NK-92 treated with Interleukin-12 subunit alpha and Interleukin-12 subunit beta, amount 100 ng/mL, for 24 hours (cell line): ENCODE measurements at regions not wholly inside any gene's neighbourhood (a gene's known extent, or its start where the extent isn't known, plus 50 kb on each side); places are given as distances from the start of the nearest gene placed in this dataset.
A peak's percentile ranks its signal among the peaks of the same experiment; 100 is the strongest.
"Not testable (repeated sequence)": the region's sequence is repeated elsewhere in the genome, so short reads cannot be mapped to it uniquely, and the experiment has no call there.

Experiments
- DNase-seq: peaks from one replicate; lab custom pipeline; 2025; lab: John Stamatoyannopoulos, UW

GRCh38 chr5:136458481-136458880, 93.1 kb upstream of the TRPC7 start:
- no peak for DNase-seq

- no peak for DNase-seq
Observed at GRCh38 chr5:136457390-136458013, 92.2 kb upstream of the TRPC7 start.

- DNase-seq = no peak
Observed at GRCh38 chr5:136455409-136455808, 90.1 kb upstream of the TRPC7 start.

GRCh38 chr5:136453986-136454758, 88.8 kb upstream of the TRPC7 start:
- no peak for DNase-seq

GRCh38 chr5:136453199-136453598, 87.9 kb upstream of the TRPC7 start:
- no peak for DNase-seq

- DNase-seq = not testable (repeated sequence)
Observed at GRCh38 chr5:136447576-136447975, 82.2 kb upstream of the TRPC7 start.

- no peak for DNase-seq
Observed at GRCh38 chr5:136446565-136446964, 81.2 kb upstream of the TRPC7 start.

GRCh38 chr5:136444099-136444498, 78.8 kb upstream of the TRPC7 start:
- DNase-seq = not testable (repeated sequence)

- no peak for DNase-seq
Observed at GRCh38 chr5:136439367-136439766, 74.0 kb upstream of the TRPC7 start.

- no peak for DNase-seq
Observed at GRCh38 chr5:136435946-136436543, 70.7 kb upstream of the TRPC7 start.

- DNase-seq = no peak
Observed at GRCh38 chr5:136434795-136435194, 69.5 kb upstream of the TRPC7 start.

GRCh38 chr5:136432705-136433104, 67.4 kb upstream of the TRPC7 start:
- DNase-seq = no peak

GRCh38 chr5:136430081-136430480, 64.7 kb upstream of the TRPC7 start:
- no peak for DNase-seq

GRCh38 chr5:136427426-136427825, 62.1 kb upstream of the TRPC7 start:
- no peak for DNase-seq

GRCh38 chr5:136425921-136426320, 60.6 kb upstream of the TRPC7 start:
- no peak for DNase-seq

- peak; percentile 51 for DNase-seq
Observed at GRCh38 chr5:136424835-136425584, 59.7 kb upstream of the TRPC7 start.

GRCh38 chr5:136423944-136424606, 58.7 kb upstream of the TRPC7 start:
- DNase-seq = no peak

GRCh38 chr5:136420168-136420898, 55.0 kb upstream of the TRPC7 start:
- no peak for DNase-seq

GRCh38 chr5:136418301-136418700, 53.0 kb upstream of the TRPC7 start:
- DNase-seq = no peak
